ENCODE measurements at regions not wholly inside any gene's neighbourhood (a gene's known extent, or its start where the extent isn't known, plus 50 kb on each side); places are given as distances from the start of the nearest gene placed in this dataset.

GRCh38 chr4:136457577-136457976 lies 1074.7 kb downstream of the PCDH18 start:
- no peak overlapping the region for H3K4me3 ChIP-seq (ENCODE audit: low read depth, low read length)
- no peak for TF ChIP-seq CTCF (IDR thresholded peaks at IDR 0.05; ENCODE audit: insufficient read depth, low read length)
- no peak for DNase-seq (ENCODE audit: low read depth)

- no peak for DNase-seq (ENCODE audit: low read depth)
Observed at GRCh38 chr4:136457004-136457403, 1075.3 kb downstream of the PCDH18 start.

GRCh38 chr4:136443006-136443405 lies 1089.3 kb downstream of the PCDH18 start:
- no peak for TF ChIP-seq CTCF (IDR thresholded peaks at IDR 0.05; ENCODE audit: insufficient read depth, low read length)
- DNase-seq (ENCODE audit: low read depth): no peak
- H3K4me3 ChIP-seq (ENCODE audit: low read depth, low read length): no peak overlapping the region

More at GRCh38 chr4:136457004-136457403, 1075.3 kb downstream of the PCDH18 start:
- no peak overlapping the region for H3K4me3 ChIP-seq (ENCODE audit: low read depth, low read length)
- no peak for TF ChIP-seq CTCF (IDR thresholded peaks at IDR 0.05; ENCODE audit: insufficient read depth, low read length)

GRCh38 chr4:136442447-136442846 lies 1089.8 kb downstream of the PCDH18 start:
- H3K4me3 ChIP-seq (ENCODE audit: low read depth, low read length): no peak overlapping the region
- no peak for DNase-seq (ENCODE audit: low read depth)
- no peak for TF ChIP-seq CTCF (IDR thresholded peaks at IDR 0.05; ENCODE audit: insufficient read depth, low read length)

GRCh38 chr4:136441629-136442282 lies 1090.5 kb downstream of the PCDH18 start:
- no peak overlapping the region for H3K4me3 ChIP-seq (ENCODE audit: low read depth, low read length)
- TF ChIP-seq CTCF (IDR thresholded peaks at IDR 0.05; ENCODE audit: insufficient read depth, low read length): no peak
- DNase-seq (ENCODE audit: low read depth): no peak

- no peak for DNase-seq (ENCODE audit: low read depth)
- no peak for TF ChIP-seq CTCF (IDR thresholded peaks at IDR 0.05; ENCODE audit: insufficient read depth, low read length)
- H3K4me3 ChIP-seq (ENCODE audit: low read depth, low read length): no peak overlapping the region
Observed at GRCh38 chr4:136438645-136439044, 1093.6 kb downstream of the PCDH18 start.

- H3K4me3 ChIP-seq (ENCODE audit: low read depth, low read length): no peak overlapping the region
- TF ChIP-seq CTCF (IDR thresholded peaks at IDR 0.05; ENCODE audit: insufficient read depth, low read length): no peak
- no peak for DNase-seq (ENCODE audit: low read depth)
Observed at GRCh38 chr4:136424052-136424451, 1108.2 kb downstream of the PCDH18 start.

Measured in fibroblast of the aortic adventitia (primary cell).